NCI-H1436 (cell line): ENCODE measurements at regions not wholly inside any gene's neighbourhood (a gene's known extent, or its start where the extent isn't known, plus 50 kb on each side); places are given as distances from the start of the nearest gene placed in this dataset.

Experiments
- DNase-seq: peaks from one replicate; lab custom pipeline; 2025; lab: John Stamatoyannopoulos, UW

DNA sequence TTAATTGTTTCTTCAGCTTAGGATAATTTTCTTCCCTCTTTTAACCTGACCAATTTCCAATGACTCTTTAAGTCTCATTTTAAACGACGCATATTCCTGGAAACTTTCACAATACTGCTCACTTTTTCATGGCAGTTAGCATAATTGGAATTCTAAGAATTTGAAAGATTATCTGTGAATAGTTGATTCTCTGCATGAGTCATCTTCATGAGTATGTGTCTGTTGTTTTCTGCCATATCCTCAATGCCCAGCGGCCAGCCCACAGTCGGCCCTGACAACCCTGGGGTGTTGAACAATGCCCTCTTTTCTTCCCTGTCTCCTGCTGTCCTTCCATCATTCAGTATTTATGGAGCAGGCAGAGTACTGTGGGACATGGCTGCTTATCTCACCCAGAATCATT, 554.2 kb downstream of the CDH26 start:
- no peak for DNase-seq

DNA sequence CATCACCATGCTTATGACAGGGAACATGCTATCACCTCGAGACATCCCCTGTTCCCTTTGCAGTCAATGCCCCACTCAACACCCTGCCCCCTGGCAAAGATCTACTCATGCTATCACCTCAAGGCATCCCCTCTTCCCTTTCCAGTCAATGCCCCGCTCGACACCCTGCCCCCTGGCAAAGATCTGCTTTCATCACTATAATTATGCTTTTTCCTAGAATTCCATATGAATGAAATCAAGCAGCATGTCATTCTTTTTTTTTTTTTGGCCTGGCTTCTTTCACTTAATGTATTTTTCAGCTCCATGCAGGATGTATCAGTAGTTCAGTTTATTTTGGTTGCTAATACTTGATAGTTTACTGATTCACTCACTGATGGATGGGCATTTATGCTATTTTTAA, 554.9 kb downstream of the CDH26 start:
- no peak for DNase-seq

DNA sequence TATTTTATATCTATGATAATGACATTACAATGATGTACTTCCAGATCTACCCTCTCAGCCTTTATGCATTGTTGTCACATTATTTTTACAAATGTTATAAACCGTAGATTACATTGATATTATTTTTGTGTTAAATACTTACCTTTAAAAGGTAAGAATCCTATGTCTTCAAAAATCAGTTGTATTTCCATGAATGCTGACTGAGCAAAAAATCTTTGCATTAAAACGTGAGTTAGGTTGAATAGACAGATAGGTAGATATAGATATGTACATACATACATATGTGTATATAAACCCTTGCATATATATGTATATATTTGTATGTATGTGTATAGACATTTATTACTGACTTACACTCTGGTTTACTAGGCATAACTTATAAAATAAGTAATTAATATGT, 558.2 kb downstream of the CDH26 start:
- no peak for DNase-seq

DNA sequence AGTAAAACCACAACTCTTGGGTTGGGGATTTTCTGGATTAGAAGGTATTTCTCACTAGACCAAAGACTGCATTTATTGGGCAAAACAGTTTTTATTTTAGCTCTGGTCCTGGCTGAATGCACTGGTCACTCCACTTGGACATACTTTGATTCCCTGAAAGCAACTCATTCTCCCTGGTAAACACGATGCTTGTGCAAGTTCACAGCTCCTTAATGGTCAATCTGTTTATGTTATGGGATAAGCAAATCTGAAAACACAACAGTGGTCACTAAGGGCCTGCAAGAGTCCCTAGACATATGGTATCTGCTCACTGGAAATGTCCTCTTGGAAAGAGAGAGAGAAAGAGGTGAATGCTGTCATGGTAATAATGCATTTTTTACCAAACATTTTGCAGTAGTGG, 559.8 kb downstream of the CDH26 start:
- no peak for DNase-seq

DNA sequence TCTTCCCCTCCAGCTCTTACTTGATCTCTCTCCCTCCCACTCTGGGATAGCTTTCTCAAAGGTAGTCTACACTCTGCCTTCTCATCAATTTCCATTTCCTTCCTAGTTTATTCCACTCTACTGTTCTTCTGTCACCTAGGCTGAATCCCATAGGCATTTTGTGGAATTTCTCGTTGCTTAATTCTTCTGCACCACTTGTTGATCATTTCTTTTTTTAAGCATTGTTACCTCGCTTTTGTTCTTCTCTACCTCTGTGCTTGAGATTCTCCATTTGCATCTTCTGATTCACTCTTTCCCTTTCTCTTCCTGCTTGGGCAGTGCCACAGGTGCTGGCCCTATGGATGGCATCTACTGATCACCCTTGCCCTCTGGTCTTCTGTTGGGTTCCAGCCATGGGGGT, 567.2 kb downstream of the CDH26 start:
- DNase-seq: no peak

DNA sequence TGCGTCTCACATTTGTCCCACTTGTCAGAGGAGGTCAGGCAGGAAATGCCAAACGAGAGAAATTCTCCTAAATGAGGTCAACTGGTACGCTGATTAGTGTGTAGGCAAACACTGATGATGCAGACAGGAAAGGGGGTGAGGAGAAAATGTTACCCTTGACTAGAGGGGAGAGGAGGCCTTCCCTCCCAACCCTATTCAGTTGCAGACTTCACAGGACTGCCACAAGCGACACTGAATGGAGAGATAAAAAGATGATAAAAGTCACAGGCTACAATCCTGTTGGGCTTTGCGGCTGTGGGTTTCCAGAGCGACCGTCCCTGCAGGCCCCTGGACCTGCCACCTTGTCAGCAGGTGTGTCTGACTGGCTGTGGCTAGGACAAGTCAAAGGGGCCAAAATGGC, 569.4 kb downstream of the CDH26 start:
- DNase-seq: no peak

DNA sequence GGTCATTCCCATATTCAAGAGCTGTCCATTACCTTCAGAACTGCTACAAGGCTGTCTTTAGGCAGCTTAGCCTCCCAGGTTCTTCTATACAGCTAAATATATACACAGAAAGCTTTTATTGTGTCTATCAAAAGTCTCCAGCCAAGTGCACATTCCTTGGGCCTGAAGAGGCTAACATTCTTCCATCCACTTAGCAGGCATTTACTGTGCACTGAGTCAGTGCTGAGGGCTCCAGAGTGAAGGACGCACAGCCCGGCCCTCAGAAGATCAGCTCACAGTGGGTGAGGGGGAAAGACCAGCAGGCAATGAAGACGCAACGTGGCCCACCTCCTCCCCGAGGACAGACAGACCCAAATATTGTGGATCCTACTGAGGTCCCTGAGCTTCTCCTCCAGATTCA, 569.9 kb downstream of the CDH26 start:
- DNase-seq: no peak

DNA sequence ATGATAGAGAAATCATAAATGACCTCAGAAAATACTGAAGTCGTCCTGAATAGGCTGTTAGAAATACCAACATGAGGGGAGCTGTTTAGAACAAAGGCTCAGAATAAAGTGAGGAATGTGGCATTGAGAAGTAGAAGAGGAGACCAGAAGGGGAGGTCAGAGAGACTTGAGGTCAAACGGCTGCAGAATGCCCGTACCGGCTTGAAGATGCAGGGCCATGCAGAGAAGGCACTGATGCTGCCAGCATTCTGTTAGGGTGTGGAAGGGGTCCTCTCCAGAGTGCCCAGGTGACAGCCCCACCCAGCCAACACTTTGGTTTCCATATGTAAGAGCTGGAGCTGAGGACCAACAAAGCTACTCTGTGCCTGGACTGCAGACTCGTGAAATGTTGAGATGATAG, 570.9 kb downstream of the CDH26 start:
- no peak for DNase-seq

DNA sequence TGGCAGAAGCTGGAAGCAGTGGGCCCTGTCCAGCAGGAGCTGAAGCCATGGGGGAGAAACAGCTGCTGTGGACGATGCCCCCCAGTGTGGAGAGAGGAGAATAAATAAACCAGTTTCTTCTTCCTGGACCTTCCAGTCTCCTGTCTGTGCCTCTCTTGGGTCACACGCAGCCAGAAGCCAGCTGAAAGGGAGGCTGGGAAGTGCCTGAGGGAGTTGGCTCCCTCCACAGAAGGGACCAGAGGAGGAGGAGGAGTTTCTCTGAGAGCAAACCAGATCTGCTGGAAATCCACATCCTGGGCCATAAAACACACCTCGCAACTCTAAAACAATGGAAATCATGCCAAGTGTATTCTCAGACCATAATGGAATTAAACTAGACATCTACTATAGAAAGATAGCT, 577.0 kb downstream of the CDH26 start:
- DNase-seq: no peak

DNA sequence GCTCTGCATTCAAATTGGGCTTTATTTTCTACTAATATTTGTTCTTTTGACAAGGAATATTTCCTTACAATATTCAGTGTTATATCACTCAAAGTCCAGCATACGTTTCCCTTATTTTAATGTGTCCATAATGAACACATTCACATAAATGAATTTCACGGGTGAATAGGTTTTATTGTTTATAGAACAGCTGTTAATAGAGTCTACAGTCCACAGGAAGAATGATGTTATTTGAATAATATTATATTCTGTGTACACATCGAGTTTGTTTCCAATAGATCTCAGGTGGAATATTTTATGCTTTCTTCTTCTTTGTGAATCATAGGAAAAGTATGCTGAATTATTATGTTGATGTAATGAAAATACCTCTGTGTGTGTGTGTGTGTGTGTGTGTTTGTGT, 582.4 kb downstream of the CDH26 start:
- DNase-seq: no peak

DNA sequence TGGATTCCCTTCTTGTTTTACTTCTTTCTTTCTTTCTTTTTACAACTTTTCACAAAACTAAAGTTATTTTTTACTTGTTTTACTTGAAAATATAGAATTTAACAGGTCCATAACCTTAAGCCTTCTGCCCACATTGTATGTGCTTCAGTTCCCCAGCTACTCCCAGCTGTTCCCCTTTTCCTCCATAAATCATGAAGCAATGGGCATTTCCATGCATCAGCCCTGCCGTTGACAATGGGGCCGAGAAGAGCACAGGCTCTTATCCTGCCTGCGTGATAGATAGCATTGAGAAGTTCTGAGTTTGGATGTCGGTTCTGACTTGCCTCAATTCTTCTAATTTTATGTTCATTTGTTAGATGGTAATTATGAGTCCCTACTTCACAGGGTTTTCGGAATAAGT, 583.8 kb downstream of the CDH26 start:
- no peak for DNase-seq

DNA sequence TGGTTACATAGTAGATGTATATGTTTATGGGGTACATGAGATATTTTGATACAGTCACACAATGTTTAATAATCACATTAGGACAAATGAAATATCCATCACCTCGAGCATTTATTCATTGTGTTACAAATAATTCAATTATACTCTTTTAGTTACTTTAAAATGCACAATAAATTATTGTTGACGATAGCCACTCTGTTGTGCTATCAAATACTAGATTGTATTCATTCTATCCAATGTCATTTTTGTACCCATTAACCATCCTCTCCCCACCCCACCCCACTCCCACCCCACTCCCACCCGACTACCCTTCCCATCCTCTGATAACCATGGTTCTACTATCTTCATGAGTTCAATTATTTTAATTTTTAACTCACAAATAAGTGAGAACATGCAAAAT, 585.4 kb downstream of the CDH26 start:
- no peak for DNase-seq

DNA sequence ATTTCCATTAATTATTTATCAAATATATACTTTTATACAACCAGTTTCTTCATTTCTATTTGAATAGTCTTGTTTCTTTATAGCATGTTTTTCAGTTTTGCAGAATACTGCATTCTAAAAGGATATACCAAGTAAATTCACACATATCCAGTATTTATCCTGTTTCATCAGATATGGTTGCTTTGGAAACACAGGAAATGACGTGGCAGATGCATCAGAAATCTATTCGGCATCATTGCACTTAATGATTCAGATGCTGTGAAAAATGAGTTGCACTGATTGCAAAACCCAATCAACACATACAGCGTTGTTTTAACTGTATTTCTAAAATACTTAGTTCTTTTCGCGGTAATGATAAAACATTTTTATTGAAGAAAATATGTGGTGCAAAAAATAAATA, 594.9 kb downstream of the CDH26 start:
- no peak for DNase-seq

DNA sequence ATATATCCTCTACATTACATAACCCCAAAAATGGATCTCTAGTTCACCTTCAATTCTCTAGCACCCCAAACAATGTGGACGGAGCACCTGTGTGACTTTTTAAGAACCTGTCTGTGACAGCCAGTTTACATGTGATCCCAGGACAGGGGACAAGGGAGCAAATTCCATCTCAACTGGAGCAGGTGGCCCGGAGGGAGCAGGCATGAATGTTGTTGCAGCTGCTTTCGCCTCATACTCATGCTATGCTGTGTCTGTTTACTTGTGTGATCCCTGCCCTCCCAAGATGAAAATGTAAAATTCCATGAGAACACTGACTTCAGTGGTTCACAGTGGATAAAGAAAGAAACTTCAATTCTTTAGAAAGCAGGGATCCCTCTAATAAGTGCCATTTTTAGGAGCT, 600.3 kb downstream of the CDH26 start:
- DNase-seq: no peak

DNA sequence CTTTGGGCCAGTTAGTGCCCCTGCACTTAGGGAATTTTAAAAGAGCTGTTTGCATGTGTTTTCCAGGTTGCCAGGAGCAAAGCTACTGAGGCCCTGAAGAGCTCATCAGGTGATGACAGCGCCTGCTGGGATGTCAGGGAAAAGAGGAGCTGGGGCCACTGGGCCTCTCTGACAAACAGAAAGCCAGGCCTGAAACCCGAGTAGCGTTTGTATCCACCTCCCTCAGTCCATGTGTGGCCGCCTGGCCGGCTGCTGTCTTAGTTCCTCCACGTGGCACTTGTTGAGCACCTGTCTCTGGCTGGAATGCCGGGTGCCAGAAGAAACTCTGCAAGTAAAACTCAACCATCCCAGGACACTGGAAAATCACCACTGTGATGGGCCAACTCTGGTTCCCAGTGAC, 601.2 kb downstream of the CDH26 start:
- no peak for DNase-seq

DNA sequence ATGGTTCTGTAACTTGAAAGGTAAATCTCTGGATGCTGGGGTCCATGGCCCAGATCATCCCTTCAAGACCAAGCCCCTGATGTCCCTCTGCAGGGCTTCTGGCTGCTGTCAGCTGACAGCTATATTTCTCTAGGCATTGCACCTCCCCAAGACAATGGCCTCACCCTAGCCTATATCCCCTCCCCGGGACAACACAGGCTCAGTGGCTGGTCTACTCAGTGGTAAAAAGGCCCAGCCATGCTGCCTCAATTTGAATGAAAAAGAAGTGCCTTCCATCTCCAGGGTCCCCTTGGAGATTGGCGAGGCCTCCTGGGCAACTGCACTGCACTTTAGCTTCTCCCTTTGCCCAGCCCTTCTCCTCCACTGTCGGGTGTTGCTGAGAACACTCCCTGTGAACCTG, 602.8 kb downstream of the CDH26 start:
- no peak for DNase-seq

DNA sequence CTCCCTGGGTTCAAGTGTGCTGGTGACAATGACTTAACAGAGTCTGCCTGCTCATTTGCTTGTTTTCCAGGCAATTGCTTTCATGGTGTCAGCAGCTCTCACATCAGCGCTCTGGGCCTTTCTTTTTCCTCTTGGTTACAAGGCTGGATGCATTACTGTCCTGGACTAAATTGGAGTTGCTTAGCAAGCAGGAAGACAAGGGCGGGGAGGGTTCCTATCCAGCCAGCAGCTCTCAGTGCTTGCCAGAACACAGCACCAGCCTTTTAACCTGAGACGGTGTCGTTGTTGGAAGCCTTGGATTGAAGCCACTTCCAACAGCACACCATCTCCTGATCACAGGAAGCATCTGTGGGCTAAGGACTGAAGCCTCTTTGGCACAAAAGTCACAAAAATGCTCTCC, 606.9 kb downstream of the CDH26 start:
- no peak for DNase-seq

DNA sequence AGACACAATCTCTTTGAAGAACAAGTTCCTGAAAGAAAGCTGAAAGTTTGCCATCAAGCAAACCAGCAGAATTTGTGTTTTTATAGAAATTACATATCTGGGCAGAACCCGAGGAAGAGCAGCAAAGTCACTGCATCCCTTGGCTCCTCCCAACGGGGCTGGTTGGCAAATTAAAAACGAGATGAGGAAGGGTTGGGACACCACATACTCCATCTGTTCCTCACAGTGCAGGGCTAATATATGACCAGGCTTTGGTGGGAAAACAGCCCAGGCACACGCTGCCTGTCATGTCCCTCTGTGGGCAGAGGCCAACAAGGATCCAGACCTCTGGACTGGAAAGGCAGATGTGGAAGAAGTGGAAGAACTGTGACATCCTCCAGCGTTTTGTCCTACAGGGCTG, 607.3 kb downstream of the CDH26 start:
- DNase-seq: no peak

DNA sequence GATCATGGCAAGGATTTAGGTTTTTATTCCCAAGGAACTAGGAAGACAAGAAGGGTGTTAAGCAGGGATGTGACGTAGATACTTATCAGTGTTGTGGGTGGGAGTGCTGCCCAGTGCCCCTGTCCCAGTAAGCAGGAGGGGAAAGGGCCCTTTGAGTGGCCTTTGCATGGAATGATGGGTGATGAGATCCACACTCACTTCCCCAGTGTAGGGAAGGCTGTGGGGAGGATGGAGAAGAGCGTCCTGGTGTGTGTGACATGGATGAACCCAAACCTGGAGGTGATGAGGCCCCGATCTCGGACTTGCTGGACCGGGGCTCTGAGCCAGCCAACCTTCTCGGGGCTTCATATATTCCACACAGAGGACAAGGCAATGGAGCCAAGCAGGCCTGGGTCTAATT, 610.9 kb downstream of the CDH26 start:
- DNase-seq: no peak

DNA sequence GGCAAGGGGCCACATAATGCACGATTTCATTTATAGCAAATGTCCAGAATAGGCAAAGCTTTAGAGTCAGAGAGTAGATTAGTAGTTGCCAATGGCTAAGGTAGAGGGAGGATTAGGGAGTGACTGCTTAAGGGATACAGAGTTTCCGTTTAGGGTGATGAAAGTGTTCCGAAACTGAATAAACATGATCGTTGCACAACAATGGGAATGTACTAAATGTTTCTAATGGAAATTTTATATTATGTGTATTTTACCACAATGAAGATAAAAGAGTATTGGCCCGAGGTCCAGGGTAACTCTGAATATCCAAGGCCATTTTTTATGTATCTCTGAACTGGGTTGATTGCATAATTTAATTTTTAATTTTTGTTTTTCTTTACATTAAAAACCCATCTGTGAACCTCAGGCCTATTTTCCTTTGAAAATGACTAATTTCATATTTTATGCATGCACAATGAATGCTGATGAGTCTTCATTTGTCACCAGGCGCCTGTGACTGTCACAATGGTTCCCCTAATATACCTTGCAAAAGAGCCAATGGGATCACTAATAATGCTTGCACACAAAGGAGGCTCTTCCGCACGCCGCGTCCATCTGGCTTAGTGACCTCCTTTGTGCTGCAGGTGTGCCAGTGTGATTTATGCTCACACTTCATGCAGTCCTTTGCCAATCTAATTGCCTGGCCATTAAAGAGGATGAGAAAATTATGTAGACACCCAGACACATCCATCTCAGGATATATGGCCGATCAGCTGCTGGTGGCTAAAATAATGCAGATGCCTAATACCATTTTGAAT, 612.5 kb downstream of the CDH26 start:
- DNase-seq: peak; percentile 24

DNA sequence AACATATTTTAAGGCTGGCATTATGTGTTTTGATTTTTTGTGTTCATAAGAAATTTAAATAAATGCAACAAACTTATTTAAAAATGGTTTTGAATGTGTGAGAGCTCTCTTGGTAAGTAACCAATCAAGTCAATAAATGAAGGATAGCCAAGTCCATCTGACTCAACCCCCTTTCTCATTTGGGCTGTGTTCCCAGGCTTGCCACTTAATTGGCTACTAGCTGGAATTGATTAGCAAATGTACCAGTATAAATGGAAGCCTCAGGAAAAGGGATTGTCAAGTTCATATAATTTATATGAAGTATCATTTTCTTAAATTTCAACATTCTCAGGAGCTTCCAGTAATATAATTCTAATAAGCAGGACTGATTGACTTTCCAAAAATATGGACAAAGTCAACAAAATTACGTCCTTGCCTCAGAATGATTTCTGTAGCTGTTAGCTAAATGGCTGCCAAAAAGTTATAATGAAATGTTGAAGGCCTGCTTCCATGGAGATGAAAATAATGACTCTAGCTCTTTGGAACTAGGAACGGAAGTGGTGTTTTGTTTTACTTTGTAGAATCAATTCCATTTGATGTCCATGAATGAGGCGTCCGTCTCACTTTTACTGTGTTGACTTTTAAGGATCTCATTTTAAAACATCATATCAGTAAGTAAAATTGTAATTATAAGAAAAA, 614.9 kb downstream of the CDH26 start:
- peak; percentile 46 for DNase-seq

DNA sequence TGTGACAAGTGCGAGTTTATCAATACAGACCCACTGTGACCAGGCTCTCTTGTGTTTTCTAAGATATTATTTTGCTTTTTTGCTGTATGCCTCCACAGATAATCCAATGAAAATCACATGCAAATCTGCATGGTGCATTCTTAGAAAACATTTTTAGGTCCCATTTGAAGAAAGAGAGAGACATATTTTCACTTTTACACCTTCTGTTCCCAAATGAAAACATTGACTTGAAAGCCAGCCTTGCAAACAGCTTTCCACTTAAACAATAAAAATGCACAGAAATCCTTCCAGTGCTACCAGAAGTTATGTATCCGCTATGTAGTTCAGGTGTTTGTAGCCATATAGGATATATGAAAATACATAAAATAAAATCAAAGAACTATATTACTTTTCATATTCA, 618.0 kb downstream of the CDH26 start:
- DNase-seq: no peak

DNA sequence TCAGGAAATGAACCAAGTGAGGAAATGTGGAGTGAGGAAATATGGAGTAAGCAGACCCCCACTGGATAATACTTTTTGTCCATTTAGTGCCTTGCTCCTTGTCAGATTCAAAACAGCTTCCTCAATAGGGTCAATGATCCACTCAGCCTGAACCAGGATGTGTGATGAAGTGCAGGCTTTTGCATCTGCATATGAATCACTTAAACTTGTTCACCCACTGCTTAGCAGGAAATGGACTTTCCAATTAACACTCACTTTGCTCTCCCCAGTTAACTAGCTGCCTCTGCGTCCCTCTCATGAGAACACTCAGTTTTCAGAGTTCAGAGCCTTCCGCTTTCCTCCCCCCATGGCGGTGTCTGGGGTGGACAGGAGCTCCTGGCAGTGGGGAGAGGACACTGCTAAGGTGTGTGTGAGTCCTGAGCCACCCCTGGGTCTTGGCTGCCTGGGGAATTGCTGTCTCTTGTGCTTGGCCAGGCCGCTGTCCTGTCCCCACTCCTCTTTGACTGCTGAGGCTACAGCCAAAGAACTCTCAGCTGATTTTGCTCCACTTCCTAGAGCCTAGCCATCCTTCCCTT, 621.8 kb downstream of the CDH26 start:
- no peak for DNase-seq
